ENCODE measurements at regions not wholly inside any gene's neighbourhood (a gene's known extent, or its start where the extent isn't known, plus 50 kb on each side); places are given as distances from the start of the nearest gene placed in this dataset.

GRCh38 chr4:55256787-55257186 lies 89.3 kb upstream of the SRD5A3 start:
- TF ChIP-seq, protein P1, sequence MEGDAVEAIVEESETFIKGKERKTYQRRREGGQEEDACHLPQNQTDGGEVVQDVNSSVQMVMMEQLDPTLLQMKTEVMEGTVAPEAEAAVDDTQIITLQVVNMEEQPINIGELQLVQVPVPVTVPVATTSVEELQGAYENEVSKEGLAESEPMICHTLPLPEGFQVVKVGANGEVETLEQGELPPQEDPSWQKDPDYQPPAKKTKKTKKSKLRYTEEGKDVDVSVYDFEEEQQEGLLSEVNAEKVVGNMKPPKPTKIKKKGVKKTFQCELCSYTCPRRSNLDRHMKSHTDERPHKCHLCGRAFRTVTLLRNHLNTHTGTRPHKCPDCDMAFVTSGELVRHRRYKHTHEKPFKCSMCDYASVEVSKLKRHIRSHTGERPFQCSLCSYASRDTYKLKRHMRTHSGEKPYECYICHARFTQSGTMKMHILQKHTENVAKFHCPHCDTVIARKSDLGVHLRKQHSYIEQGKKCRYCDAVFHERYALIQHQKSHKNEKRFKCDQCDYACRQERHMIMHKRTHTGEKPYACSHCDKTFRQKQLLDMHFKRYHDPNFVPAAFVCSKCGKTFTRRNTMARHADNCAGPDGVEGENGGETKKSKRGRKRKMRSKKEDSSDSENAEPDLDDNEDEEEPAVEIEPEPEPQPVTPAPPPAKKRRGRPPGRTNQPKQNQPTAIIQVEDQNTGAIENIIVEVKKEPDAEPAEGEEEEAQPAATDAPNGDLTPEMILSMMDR (IDR thresholded peaks at IDR 0.05), result no peak
- no peak for TF ChIP-seq POLR2A (IDR thresholded peaks at IDR 0.05)
